ENCODE measurements at regions not wholly inside any gene's neighbourhood (a gene's known extent, or its start where the extent isn't known, plus 50 kb on each side); places are given as distances from the start of the nearest gene placed in this dataset.

GRCh38 chr5:175001311-175001710 is 276.9 kb downstream of the MSX2 start:
- ATAC-seq (replicated peaks), result no peak
- H3K36me3 Mint-ChIP-seq (ENCODE audit: low read depth), result no peaks in the 10 kb centered on the region
- peaks cover 11% of the 10 kb centered on the region for H3K9me3 Mint-ChIP-seq
- no peak overlapping the region for H3K27ac Mint-ChIP-seq
- peaks cover 11% of the 10 kb centered on the region for H3K4me1 Mint-ChIP-seq
- H3K4me3 Mint-ChIP-seq, result no peak overlapping the region
- H3K27me3 Mint-ChIP-seq, result peaks cover 15% of the 10 kb centered on the region

DNA sequence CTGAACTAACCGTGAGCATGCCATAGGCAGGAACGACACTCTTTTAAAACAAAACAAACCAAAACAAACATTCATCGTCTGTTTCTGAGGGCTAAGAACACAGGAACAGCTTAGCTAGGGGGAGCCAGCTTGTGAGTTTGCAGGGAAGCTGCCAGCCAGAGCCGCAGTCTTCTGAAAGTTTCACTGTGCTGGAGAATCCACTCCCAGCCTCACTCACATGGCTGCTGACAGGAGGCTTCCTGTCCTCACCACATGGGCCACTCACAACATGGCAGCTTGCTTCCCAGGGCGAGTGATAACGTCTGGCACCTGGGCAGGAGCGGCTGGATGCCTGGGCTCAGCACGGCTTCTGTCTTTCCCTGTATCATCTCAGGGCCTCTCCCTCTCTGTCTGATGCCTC is 275.2 kb downstream of the MSX2 start:
- peaks cover 11% of the 10 kb centered on the region for H3K9me3 Mint-ChIP-seq
- H3K4me3 Mint-ChIP-seq, result no peak overlapping the region
- H3K27me3 Mint-ChIP-seq, result peaks cover 6% of the 10 kb centered on the region
- H3K27ac Mint-ChIP-seq, result no peak overlapping the region
- H3K36me3 Mint-ChIP-seq (ENCODE audit: low read depth), result no peaks in the 10 kb centered on the region
- peaks cover 11% of the 10 kb centered on the region for H3K4me1 Mint-ChIP-seq
- ATAC-seq (replicated peaks), result no peak

DNA sequence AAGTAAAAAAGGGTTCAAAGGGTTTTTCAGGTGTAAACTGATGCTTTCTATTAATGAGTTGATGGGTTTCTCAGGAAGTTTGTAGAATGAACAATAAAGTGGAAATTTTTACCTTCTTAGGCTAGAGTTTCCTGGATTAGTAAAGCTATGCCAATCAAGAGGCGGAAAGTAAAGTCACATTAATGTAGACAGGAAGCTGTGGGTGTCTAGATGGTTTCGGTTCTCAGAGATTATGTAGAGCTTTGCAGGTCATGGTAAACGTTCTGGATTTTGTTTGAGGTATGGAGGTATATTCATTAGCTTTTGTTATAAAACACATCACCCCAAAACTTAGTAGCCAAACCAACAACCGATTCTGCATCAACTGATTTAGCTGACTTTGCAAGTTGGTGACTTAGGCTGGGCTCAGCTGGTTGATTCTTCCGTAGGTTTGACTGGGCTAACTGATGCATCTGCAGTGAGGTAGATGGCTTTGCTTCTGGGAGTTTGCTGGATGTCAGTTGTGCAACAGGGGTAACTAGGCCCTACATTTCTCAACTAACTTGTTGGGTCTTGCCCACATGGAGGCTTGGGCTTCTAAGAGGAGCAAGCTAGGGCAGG is 273.8 kb downstream of the MSX2 start:
- Mint-ChIP-seq H3K9me3 (peaks cover 5% of the 10 kb centered on the region), H3K27me3 (no peaks in the 10 kb centered on the region), H3K27ac (no peak overlapping the region), H3K4me1 (peaks cover 11% of the 10 kb centered on the region), H3K36me3 (ENCODE audit: low read depth) (no peaks in the 10 kb centered on the region), H3K4me3 (no peak overlapping the region)
- peak; percentile 52 for ATAC-seq (replicated peaks)

- ATAC-seq (replicated peaks), result peak; percentile 45
- Mint-ChIP-seq H3K36me3 (ENCODE audit: low read depth) (no peaks in the 10 kb centered on the region), H3K4me3 (no peak overlapping the region), H3K27me3 (peaks cover 2% of the 10 kb centered on the region), H3K27ac (no peak overlapping the region), H3K4me1 (peaks cover 11% of the 10 kb centered on the region), H3K9me3 (peaks cover 5% of the 10 kb centered on the region)
Measured at GRCh38 chr5:174997688-174998087, 273.3 kb downstream of the MSX2 start.

DNA sequence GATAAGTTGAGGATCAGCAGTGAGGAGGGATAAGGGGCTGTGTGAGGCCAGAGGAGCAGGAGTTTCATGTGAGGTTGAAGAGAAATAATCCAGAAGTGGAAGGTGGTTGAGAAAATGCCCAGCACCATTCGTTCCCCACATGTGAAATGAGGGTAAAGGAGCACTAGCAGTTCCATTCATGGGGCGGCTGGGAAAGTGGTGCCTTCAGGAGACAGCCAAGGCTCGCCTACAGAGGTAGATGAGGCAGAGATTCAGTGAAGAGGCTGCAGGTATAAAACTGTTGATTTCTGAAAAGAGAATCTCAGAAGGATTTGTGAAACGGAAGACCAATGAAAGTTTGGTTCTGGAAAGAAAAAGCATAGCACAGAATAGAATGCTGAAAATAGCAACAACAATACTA is 272.6 kb downstream of the MSX2 start:
- ATAC-seq (replicated peaks), result no peak
- no peak overlapping the region for H3K27ac Mint-ChIP-seq
- H3K4me3 Mint-ChIP-seq, result no peak overlapping the region
- peaks cover 5% of the 10 kb centered on the region for H3K27me3 Mint-ChIP-seq
- peaks cover 5% of the 10 kb centered on the region for H3K9me3 Mint-ChIP-seq
- H3K36me3 Mint-ChIP-seq (ENCODE audit: low read depth), result no peaks in the 10 kb centered on the region
- H3K4me1 Mint-ChIP-seq, result peaks cover 11% of the 10 kb centered on the region

DNA sequence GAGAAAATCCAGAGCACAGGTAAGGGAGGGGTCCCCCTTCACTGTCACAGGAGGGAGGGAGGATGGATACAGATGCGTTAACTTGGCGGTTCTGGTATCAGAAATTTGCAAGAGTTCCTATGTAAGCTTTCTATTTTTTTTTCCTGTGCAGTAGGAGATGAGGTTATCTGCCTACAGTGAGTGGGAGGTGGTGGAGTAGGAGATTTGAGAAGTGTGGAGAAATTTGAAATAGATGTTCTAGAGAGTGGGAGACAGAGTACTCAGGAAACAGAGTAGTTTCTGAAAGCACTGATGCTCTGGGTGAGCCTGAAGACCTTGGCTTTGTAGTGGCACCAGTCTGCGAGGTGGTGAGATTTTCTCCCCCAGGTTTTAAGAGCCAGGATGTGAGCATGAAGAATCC is 271.4 kb downstream of the MSX2 start:
- Mint-ChIP-seq H3K9me3 (peaks cover 5% of the 10 kb centered on the region), H3K4me1 (peaks cover 11% of the 10 kb centered on the region), H3K27ac (no peak overlapping the region), H3K36me3 (ENCODE audit: low read depth) (no peaks in the 10 kb centered on the region), H3K27me3 (peaks cover 5% of the 10 kb centered on the region), H3K4me3 (no peak overlapping the region)
- ATAC-seq (replicated peaks), result no peak

DNA sequence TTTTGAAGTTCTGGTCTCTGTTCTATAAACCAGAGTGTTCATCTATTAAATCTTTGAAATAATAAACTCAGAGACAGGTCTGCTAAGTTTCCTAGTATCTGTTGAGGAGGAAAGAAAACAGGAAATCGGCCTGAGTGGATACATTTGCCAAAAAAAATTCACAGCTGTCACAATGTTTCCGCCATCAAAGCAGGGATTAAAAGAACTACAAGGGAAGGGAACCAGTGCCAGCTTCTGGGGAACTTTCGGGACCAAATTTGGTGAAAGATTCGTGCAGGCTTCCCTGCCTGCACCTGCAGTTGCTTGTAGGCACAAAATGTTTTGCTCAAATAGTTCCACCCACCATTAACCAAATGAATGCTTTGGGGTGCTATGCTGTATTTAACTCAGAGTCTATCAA is 267.5 kb downstream of the MSX2 start:
- peaks cover 3% of the 10 kb centered on the region for H3K9me3 Mint-ChIP-seq
- H3K27ac Mint-ChIP-seq, result no peak overlapping the region
- ATAC-seq (replicated peaks), result no peak
- no peaks in the 10 kb centered on the region for H3K36me3 Mint-ChIP-seq (ENCODE audit: low read depth)
- no peak overlapping the region for H3K4me3 Mint-ChIP-seq
- H3K27me3 Mint-ChIP-seq, result peaks cover 5% of the 10 kb centered on the region
- H3K4me1 Mint-ChIP-seq, result no peaks in the 10 kb centered on the region

- no peak for ATAC-seq (replicated peaks)
- Mint-ChIP-seq H3K9me3 (peaks cover 3% of the 10 kb centered on the region), H3K27ac (no peak overlapping the region), H3K4me1 (no peaks in the 10 kb centered on the region), H3K36me3 (ENCODE audit: low read depth) (no peaks in the 10 kb centered on the region), H3K4me3 (no peak overlapping the region), H3K27me3 (peaks cover 5% of the 10 kb centered on the region)
Measured at GRCh38 chr5:174990909-174991308, 266.5 kb downstream of the MSX2 start.

DNA sequence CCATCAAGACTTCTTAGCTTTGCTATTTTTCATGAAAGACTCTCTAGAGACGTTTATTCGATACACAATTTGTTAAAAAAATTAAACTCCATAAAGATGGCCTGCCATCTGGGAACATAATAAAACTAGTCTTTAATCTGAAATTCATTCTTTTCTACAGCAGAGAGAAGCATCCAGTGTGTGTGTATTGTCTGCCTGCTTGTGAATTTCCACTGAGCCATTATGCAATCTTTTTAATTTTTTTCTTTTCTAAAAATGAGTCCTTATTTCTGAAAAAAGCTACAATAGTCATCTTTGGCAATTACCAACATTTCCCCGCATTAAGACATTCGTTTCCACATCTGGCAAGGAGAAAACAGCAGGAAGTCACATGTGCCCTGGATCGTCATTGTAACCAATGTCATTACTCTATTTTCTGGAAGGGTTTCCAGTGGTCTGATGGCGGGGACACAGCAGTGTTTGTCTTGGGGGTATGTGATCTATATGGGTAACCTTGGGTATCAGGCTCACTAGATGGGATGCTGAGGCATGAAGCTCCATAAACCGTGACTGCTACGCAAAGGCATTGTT is 263.1 kb downstream of the MSX2 start:
- H3K27me3 Mint-ChIP-seq, result peaks cover 1% of the 10 kb centered on the region
- no peak for ATAC-seq (replicated peaks)
- peaks cover 3% of the 10 kb centered on the region for H3K9me3 Mint-ChIP-seq
- H3K36me3 Mint-ChIP-seq (ENCODE audit: low read depth), result no peaks in the 10 kb centered on the region
- no peaks in the 10 kb centered on the region for H3K4me1 Mint-ChIP-seq
- no peak overlapping the region for H3K4me3 Mint-ChIP-seq
- H3K27ac Mint-ChIP-seq, result no peak overlapping the region

DNA sequence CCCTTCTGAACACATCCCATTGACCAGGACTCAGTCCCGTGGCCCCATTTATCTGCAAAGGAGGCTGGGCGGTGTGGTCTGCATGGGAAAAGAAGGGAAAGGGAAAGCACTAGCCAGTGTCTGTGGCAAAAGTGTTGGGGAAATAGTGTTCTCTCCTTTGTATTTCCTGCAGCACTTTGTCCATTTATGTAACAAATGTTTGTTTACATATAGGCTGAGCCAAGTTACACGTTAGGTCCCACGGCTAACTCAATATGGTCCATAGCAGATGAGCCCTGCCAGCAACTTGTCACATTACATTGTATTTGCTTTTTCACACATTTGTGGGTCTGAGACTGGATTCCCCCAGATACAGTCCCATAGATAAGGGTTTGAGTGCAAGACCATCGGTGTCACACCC is 260.5 kb downstream of the MSX2 start:
- Mint-ChIP-seq H3K4me1 (no peaks in the 10 kb centered on the region), H3K36me3 (ENCODE audit: low read depth) (no peaks in the 10 kb centered on the region), H3K27ac (no peak overlapping the region), H3K27me3 (peaks cover 5% of the 10 kb centered on the region), H3K4me3 (no peak overlapping the region), H3K9me3 (peaks cover 3% of the 10 kb centered on the region)
- ATAC-seq (replicated peaks), result no peak

DNA sequence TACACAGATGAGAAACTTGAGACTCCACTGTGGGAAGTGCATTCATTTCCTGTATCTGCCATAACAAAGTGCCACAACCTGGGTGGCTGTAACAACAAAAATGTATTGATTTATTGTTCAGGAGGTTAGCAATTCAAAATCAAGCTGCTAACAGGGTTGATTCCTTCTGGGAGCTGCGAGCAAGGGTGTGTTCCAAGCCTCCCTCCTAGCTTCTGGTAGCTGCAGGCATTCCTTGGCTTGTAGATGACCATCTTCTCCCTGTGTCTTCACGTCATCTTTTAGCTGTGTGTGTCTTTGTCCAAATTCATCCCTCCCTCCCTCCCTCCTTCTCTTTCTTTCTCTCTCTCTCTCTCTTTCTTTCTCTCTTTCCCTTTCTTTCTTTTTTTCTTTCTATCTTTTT is 258.1 kb downstream of the MSX2 start:
- no peak overlapping the region for H3K4me3 Mint-ChIP-seq
- no peaks in the 10 kb centered on the region for H3K4me1 Mint-ChIP-seq
- no peaks in the 10 kb centered on the region for H3K36me3 Mint-ChIP-seq (ENCODE audit: low read depth)
- no peak overlapping the region for H3K27ac Mint-ChIP-seq
- ATAC-seq (replicated peaks), result no peak
- H3K27me3 Mint-ChIP-seq, result peaks cover 5% of the 10 kb centered on the region
- no peaks in the 10 kb centered on the region for H3K9me3 Mint-ChIP-seq

GRCh38 chr5:174981416-174981815 is 257.0 kb downstream of the MSX2 start:
- Mint-ChIP-seq H3K27ac (no peak overlapping the region), H3K36me3 (ENCODE audit: low read depth) (no peaks in the 10 kb centered on the region), H3K27me3 (peaks cover 5% of the 10 kb centered on the region), H3K4me3 (no peak overlapping the region), H3K4me1 (no peaks in the 10 kb centered on the region), H3K9me3 (no peaks in the 10 kb centered on the region)
- ATAC-seq (replicated peaks), result no peak

- Mint-ChIP-seq H3K36me3 (ENCODE audit: low read depth) (no peaks in the 10 kb centered on the region), H3K27me3 (peaks cover 8% of the 10 kb centered on the region), H3K4me3 (no peak overlapping the region), H3K4me1 (no peaks in the 10 kb centered on the region), H3K9me3 (no peaks in the 10 kb centered on the region), H3K27ac (no peak overlapping the region)
- no peak for ATAC-seq (replicated peaks)
Measured at GRCh38 chr5:174980952-174981351, 256.6 kb downstream of the MSX2 start.

DNA sequence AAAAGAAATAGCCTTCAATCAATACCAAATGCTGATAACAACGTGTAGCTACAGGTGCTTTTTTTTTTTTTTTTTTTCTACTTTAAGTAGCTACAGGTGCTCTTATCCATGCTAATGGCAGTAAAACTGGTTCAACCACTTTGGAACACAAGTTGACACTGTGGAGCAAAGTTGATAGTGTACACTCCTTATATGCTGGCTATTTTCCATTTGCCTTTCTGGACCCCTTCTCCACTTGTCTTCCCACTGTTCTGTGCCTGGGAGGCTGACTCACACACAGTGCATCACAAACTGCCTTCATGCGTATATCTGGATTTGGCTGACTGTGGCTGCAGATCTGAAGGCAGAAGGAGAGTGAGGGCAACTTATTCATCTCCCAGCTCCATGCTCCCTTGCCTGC is 247.9 kb downstream of the MSX2 start:
- Mint-ChIP-seq H3K36me3 (ENCODE audit: low read depth) (no peaks in the 10 kb centered on the region), H3K4me1 (no peaks in the 10 kb centered on the region), H3K27me3 (peaks cover 23% of the 10 kb centered on the region), H3K27ac (no peak overlapping the region), H3K4me3 (no peak overlapping the region), H3K9me3 (no peaks in the 10 kb centered on the region)
- ATAC-seq (replicated peaks), result no peak

DNA sequence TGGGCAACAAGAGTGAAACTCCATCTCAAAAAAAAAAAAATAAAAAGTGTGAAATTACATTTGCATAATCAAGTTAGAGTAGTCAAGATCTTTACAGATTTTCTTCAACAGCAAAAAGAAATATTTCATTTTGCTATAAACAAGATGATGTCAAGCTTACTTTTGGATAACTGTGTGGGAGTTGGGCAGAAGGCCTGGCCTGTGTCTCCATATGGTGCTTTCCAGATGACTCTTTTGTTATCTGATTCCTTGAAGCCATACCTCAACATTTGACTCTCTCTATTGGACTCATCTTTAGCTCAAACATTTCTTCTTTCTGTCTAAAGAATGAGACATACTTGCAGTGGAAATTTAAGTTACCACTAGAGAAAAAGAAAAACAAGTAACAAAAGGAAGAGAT is 246.8 kb downstream of the MSX2 start:
- Mint-ChIP-seq H3K9me3 (no peaks in the 10 kb centered on the region), H3K27me3 (peaks cover 21% of the 10 kb centered on the region), H3K4me3 (no peak overlapping the region), H3K27ac (no peak overlapping the region), H3K4me1 (no peaks in the 10 kb centered on the region), H3K36me3 (ENCODE audit: low read depth) (no peaks in the 10 kb centered on the region)
- ATAC-seq (replicated peaks), result peak; percentile 28

DNA sequence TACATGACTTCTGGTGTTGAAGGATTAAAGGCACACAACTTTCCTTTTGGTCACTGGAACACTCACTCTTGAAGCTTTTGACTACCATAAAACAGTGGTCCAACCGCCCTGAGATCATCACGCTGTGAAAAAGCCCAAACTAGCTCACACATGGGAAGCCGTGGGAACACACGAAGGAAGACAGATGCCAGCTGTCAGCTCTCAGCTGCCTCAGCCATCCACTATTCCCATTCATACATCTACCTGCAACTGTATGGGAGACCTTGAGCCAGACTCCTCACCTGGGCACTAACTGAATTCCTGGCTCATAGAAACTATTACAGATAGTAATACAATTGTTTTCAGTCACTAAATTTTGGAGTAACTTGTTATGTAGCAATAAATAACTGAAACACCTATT is 246.1 kb downstream of the MSX2 start:
- Mint-ChIP-seq H3K27me3 (peaks cover 19% of the 10 kb centered on the region), H3K27ac (no peak overlapping the region), H3K4me1 (no peaks in the 10 kb centered on the region), H3K36me3 (ENCODE audit: low read depth) (no peaks in the 10 kb centered on the region), H3K9me3 (no peaks in the 10 kb centered on the region), H3K4me3 (no peak overlapping the region)
- no peak for ATAC-seq (replicated peaks)
